HG03064 (cell line): ENCODE measurements at regions not wholly inside any gene's neighbourhood (a gene's known extent, or its start where the extent isn't known, plus 50 kb on each side); places are given as distances from the start of the nearest gene placed in this dataset.

Experiments used
- ATAC-seq: cut with Tn5 transposase; IDR thresholded peaks from one replicate; pipeline ENCODE4 v1.9.1; 2021; ENCODE audit warnings: low read depth; ENCODE audit not compliant: unreplicated experiment

GRCh38 chr5:4420177-4420576, 720.0 kb upstream of the ADAMTS16 start:
- ATAC-seq = no peak

- no peak for ATAC-seq
These were observed 719.4 kb upstream of the ADAMTS16 start for GRCh38 chr5:4420681-4421080.

GRCh38 chr5:4422247-4422646, 717.9 kb upstream of the ADAMTS16 start:
- no peak for ATAC-seq

- ATAC-seq = no peak
These were observed 715.2 kb upstream of the ADAMTS16 start for GRCh38 chr5:4424895-4425294.

- no peak for ATAC-seq
These were observed 699.6 kb upstream of the ADAMTS16 start for GRCh38 chr5:4440536-4440935.

- no peak for ATAC-seq
These were observed 697.9 kb upstream of the ADAMTS16 start for GRCh38 chr5:4442221-4442620.

- ATAC-seq = no peak
These were observed 692.5 kb upstream of the ADAMTS16 start for GRCh38 chr5:4447657-4448056.

GRCh38 chr5:4453655-4454054, 686.5 kb upstream of the ADAMTS16 start:
- no peak for ATAC-seq

GRCh38 chr5:4479426-4479825, 660.7 kb upstream of the ADAMTS16 start:
- ATAC-seq = no peak

- ATAC-seq = no peak
These were observed 659.4 kb upstream of the ADAMTS16 start for GRCh38 chr5:4480528-4481349.

- ATAC-seq = no peak
These were observed 652.5 kb upstream of the ADAMTS16 start for GRCh38 chr5:4487581-4487980.

GRCh38 chr5:4511996-4512656, 628.0 kb upstream of the ADAMTS16 start:
- no peak for ATAC-seq

- no peak for ATAC-seq
These were observed 626.7 kb upstream of the ADAMTS16 start for GRCh38 chr5:4513381-4513780.

GRCh38 chr5:4514067-4514648, 626.0 kb upstream of the ADAMTS16 start:
- no peak for ATAC-seq

GRCh38 chr5:4518903-4519672, 621.0 kb upstream of the ADAMTS16 start:
- no peak for ATAC-seq

GRCh38 chr5:4520559-4520958, 619.6 kb upstream of the ADAMTS16 start:
- no peak for ATAC-seq

GRCh38 chr5:4523038-4523437, 617.1 kb upstream of the ADAMTS16 start:
- no peak for ATAC-seq

- no peak for ATAC-seq
These were observed 608.1 kb upstream of the ADAMTS16 start for GRCh38 chr5:4531756-4532704.

- no peak for ATAC-seq
These were observed 607.4 kb upstream of the ADAMTS16 start for GRCh38 chr5:4532705-4533080.
